H9 (cell line): ENCODE measurements at regions not wholly inside any gene's neighbourhood (a gene's known extent, or its start where the extent isn't known, plus 50 kb on each side); places are given as distances from the start of the nearest gene placed in this dataset.

Source experiments
- DNase-seq: peaks from one replicate; pipeline ENCODE4 v3.0.0-alpha.2; 2017
- H2AFZ ChIP-seq: one replicate; pipeline ENCODE4 v1.6.1; 2013; ENCODE audit warnings: mild to moderate bottlenecking, low read length, control low read depth, moderate library complexity
- H2AK5ac ChIP-seq: 2 replicates; pipeline ENCODE4 v1.6.1; 2013; ENCODE audit warnings: low read length, control low read depth, mixed read lengths; ENCODE audit not compliant: insufficient read length
- H2BK120ac ChIP-seq: one replicate; pipeline ENCODE4 v1.6.1; 2013; ENCODE audit warnings: low read depth, mild to moderate bottlenecking, low read length, control low read depth, inconsistent platforms; ENCODE audit not compliant: poor library complexity, severe bottlenecking
- H2BK12ac ChIP-seq: 2 replicates; pipeline ENCODE4 v1.6.1; 2013; ENCODE audit warnings: low read length, control low read depth, mixed read lengths, low read depth; ENCODE audit not compliant: insufficient read length
- H2BK15ac ChIP-seq: 2 replicates; pipeline ENCODE4 v1.6.1; 2013; ENCODE audit warnings: low read depth, low read length, control low read depth
- H2BK20ac ChIP-seq: one replicate; pipeline ENCODE4 v1.6.1; 2013; ENCODE audit warnings: low read depth, mild to moderate bottlenecking, low read length, control low read depth, inconsistent platforms; ENCODE audit not compliant: poor library complexity, severe bottlenecking
- H2BK5ac ChIP-seq: 2 replicates; pipeline ENCODE4 v1.6.1; 2013; ENCODE audit warnings: low read length, control low read depth, mixed read lengths; ENCODE audit not compliant: insufficient read length
- H3K14ac ChIP-seq: 2 replicates; pipeline ENCODE4 v1.6.1; 2013; ENCODE audit warnings: low read length, control low read depth; ENCODE audit not compliant: insufficient read depth
- H3K18ac ChIP-seq: 2 replicates; pipeline ENCODE4 v1.6.1; 2013; ENCODE audit warnings: low read depth, mild to moderate bottlenecking, mixed read lengths, low read length, control low read depth; ENCODE audit not compliant: insufficient read length
- H3K23ac ChIP-seq: 2 replicates; pipeline ENCODE4 v1.6.1; 2013; ENCODE audit warnings: low read length, control low read depth, mixed read lengths, low read depth; ENCODE audit not compliant: insufficient read length
- H3K23me2 ChIP-seq: 2 replicates; pipeline ENCODE4 v1.6.1; 2013; ENCODE audit warnings: low read depth, mild to moderate bottlenecking, mixed read lengths, low read length, control low read depth; ENCODE audit not compliant: insufficient read length, poor library complexity, severe bottlenecking
- H3K27ac ChIP-seq: 2 replicates; pipeline ENCODE4 v1.5.1; 2013; ENCODE audit warnings: low read length, control low read depth, mixed read lengths, low read depth; ENCODE audit not compliant: insufficient read length
- H3K27me3 ChIP-seq: 2 replicates; pipeline ENCODE4 v1.6.1; 2013; ENCODE audit warnings: low read length, control low read depth, inconsistent platforms; ENCODE audit not compliant: insufficient read depth
- H3K4ac ChIP-seq: 2 replicates; pipeline ENCODE4 v1.6.1; 2013; ENCODE audit warnings: low read depth, mild to moderate bottlenecking, control low read depth, inconsistent platforms, low read length, moderate library complexity
- H3K4me1 ChIP-seq: 2 replicates; pipeline ENCODE4 v1.6.1; 2013; ENCODE audit warnings: low read length, control low read depth, inconsistent platforms; ENCODE audit not compliant: insufficient read depth
- H3K4me2 ChIP-seq: 2 replicates; pipeline ENCODE4 v1.6.1; 2013; ENCODE audit warnings: low read length, control low read depth, mixed read lengths; ENCODE audit not compliant: insufficient read length, insufficient read depth
- H3K56ac ChIP-seq: 2 replicates; pipeline ENCODE4 v1.6.1; 2013; ENCODE audit warnings: low read depth, mild to moderate bottlenecking, mixed read lengths, low read length, control low read depth; ENCODE audit not compliant: insufficient read length
- H3K79me1 ChIP-seq: 2 replicates; pipeline ENCODE4 v1.6.1; 2013; ENCODE audit warnings: low read depth, mild to moderate bottlenecking, moderate library complexity, low read length, control low read depth, inconsistent platforms; ENCODE audit not compliant: insufficient read depth, poor library complexity, severe bottlenecking
- H3K79me2 ChIP-seq: 2 replicates; pipeline ENCODE4 v1.6.1; 2013; ENCODE audit warnings: low read length, control low read depth, inconsistent platforms; ENCODE audit not compliant: insufficient read depth
- H3K9ac ChIP-seq: 2 replicates; pipeline ENCODE4 v1.6.1; 2013; ENCODE audit warnings: low read length, control low read depth, mixed read lengths; ENCODE audit not compliant: insufficient read length; ENCODE audit errors: extremely low read depth
- H3K9me3 ChIP-seq: one replicate; pipeline ENCODE4 v1.6.1; 2013; ENCODE audit warnings: low read depth, low read length, inconsistent platforms; ENCODE audit not compliant: control insufficient read depth
- H3T11ph ChIP-seq: one replicate; pipeline ENCODE4 v1.6.1; 2013; ENCODE audit warnings: mild to moderate bottlenecking, low read length, control low read depth, inconsistent platforms
- H4K20me1 ChIP-seq: one replicate; pipeline ENCODE4 v1.6.1; 2013; ENCODE audit not compliant: control insufficient read depth, insufficient read length, insufficient read depth
- H4K5ac ChIP-seq: 2 replicates; pipeline ENCODE4 v1.6.1; 2013; ENCODE audit warnings: low read depth, mild to moderate bottlenecking, mixed read lengths, low read length, control low read depth; ENCODE audit not compliant: insufficient read length
- H4K8ac ChIP-seq: replicated peaks from 2 replicates; pipeline ENCODE4 v1.6.1; 2013; ENCODE audit warnings: low read length, control low read depth, mixed read lengths, low read depth; ENCODE audit not compliant: insufficient read length
- H4K91ac ChIP-seq: 2 replicates; pipeline ENCODE4 v1.6.1; 2013; ENCODE audit warnings: low read depth, mild to moderate bottlenecking, moderate library complexity, mixed read lengths, low read length, control low read depth; ENCODE audit not compliant: insufficient read length
- H3K27ac Mint-ChIP-seq, 3 experiments: 2 replicates in 2 of 3; 3 replicates in 1 of 3; pipeline ENCODE4 v1.8.0; 2020 to 2021; ENCODE audit warnings: mixed read lengths in 3 of 3, mild to moderate bottlenecking in 1 of 3, moderate library complexity in 1 of 3
- H3K27me3 Mint-ChIP-seq: 2 replicates; pipeline ENCODE4 v1.8.0; 2021; ENCODE audit warnings: low read depth, mild to moderate bottlenecking, moderate library complexity, mixed read lengths
- H3K36me3 Mint-ChIP-seq, 3 experiments: 2 replicates in 2 of 3; 3 replicates in 1 of 3; pipeline ENCODE4 v1.8.0; 2020 to 2021; ENCODE audit warnings: low read depth in 3 of 3, mixed read lengths in 3 of 3; ENCODE audit not compliant: insufficient read depth in 1 of 3
- H3K4me1 Mint-ChIP-seq, 2 experiments: 2 replicates each; pipeline ENCODE4 v1.8.0; 2020; ENCODE audit warnings: mixed read lengths in 2 of 2
- H3K4me3 Mint-ChIP-seq, 2 experiments: 2 replicates in 1 of 2; 3 replicates in 1 of 2; pipeline ENCODE4 v1.8.0; 2020 to 2021; ENCODE audit warnings: mild to moderate bottlenecking in 2 of 2, mixed read lengths in 2 of 2, moderate library complexity in 1 of 2
- H3K9me3 Mint-ChIP-seq, 2 experiments: 2 replicates in 1 of 2; 3 replicates in 1 of 2; pipeline ENCODE4 v1.8.0; 2020; ENCODE audit warnings: mild to moderate bottlenecking in 2 of 2, mixed read lengths in 2 of 2, moderate library complexity in 1 of 2
- WGBS: extraction: QIAGEN DNeasy Blood & Tissue Kit; methylation state at CpG from one replicate; pipeline ENCODE4 v1.1.7; 2013; ENCODE audit warnings: missing lambda C conversion rate, low lambda C conversion rate, mixed read lengths; ENCODE audit not compliant: insufficient read length; ENCODE audit errors: extremely low coverage; 5-methylcytosine and 5-hydroxymethylcytosine counted together
- TF ChIP-seq, protein P1 (sequence below): fragments of 200-600 bp; sonication (generic); conservative IDR thresholded peaks from 3 replicates; pipeline ENCODE4 v1.8.0; 2021; ENCODE audit warnings: antibody characterized with exemption, mild to moderate bottlenecking

DNA sequence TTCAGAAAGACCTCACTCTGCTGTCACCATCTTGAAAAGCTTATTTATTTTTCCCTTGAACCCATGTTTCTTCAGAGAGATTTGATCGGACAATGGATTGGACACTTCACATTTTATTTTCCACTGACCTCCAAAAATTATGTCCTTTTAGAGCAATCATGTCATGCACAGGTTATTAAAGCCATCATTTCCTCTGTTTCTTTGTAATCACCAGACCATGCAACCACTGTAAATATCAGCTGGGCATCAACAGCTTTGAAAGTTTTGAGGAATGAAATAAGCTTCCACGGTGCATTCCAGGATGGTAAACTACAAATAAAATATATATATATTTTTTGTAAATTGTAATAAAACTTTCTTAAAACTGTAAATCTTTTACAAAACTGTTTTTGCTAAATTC, 144.1 kb upstream of the ADAMTS5 start:
- H3K4ac ChIP-seq: no peak overlapping the region
- no peaks in the 10 kb centered on the region for H4K20me1 ChIP-seq
- no peaks in the 10 kb centered on the region for H3K27me3 ChIP-seq
- H3K14ac ChIP-seq: no peak overlapping the region
- peaks cover 4% of the 10 kb centered on the region; the same call in 1 of the 2 replicates for H3K4me1 ChIP-seq
- H3K79me2 ChIP-seq: no peaks in the 10 kb centered on the region
- no peak overlapping the region for H3K4me2 ChIP-seq
- H2BK20ac ChIP-seq: no peak overlapping the region
- Mint-ChIP-seq H3K4me3 (no peak overlapping the region), H3K27me3 (no peaks in the 10 kb centered on the region), H3K4me1 (peaks cover 2 to 6% of the 10 kb centered on the region in 2 experiments; a peak in 3 of 4 replicates), H3K9me3 (no peaks in the 10 kb centered on the region), H3K36me3 (no peaks in the 10 kb centered on the region; a peak in 1 of 7 replicates), H3K27ac (no peak overlapping the region)
- no peaks in the 10 kb centered on the region for H3K23me2 ChIP-seq
- no peaks in the 10 kb centered on the region for H3K9me3 ChIP-seq
- DNase-seq: no peak
- H2AK5ac ChIP-seq: no peak overlapping the region
- no peak overlapping the region for H3K56ac ChIP-seq
- no peak overlapping the region for H4K91ac ChIP-seq
- no peak overlapping the region for H3K27ac ChIP-seq
- WGBS: no CpG with 5 or more reads among the region's 2 CpGs
- no peak overlapping the region for H2BK5ac ChIP-seq
- H2BK15ac ChIP-seq: no peak overlapping the region
- H3K18ac ChIP-seq: no peak overlapping the region
- H2AFZ ChIP-seq: no peak overlapping the region
- H3K23ac ChIP-seq: no peak overlapping the region
- no peak overlapping the region for H3K9ac ChIP-seq
- TF ChIP-seq, protein P1, sequence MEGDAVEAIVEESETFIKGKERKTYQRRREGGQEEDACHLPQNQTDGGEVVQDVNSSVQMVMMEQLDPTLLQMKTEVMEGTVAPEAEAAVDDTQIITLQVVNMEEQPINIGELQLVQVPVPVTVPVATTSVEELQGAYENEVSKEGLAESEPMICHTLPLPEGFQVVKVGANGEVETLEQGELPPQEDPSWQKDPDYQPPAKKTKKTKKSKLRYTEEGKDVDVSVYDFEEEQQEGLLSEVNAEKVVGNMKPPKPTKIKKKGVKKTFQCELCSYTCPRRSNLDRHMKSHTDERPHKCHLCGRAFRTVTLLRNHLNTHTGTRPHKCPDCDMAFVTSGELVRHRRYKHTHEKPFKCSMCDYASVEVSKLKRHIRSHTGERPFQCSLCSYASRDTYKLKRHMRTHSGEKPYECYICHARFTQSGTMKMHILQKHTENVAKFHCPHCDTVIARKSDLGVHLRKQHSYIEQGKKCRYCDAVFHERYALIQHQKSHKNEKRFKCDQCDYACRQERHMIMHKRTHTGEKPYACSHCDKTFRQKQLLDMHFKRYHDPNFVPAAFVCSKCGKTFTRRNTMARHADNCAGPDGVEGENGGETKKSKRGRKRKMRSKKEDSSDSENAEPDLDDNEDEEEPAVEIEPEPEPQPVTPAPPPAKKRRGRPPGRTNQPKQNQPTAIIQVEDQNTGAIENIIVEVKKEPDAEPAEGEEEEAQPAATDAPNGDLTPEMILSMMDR: no peak
- H2BK120ac ChIP-seq: no peak overlapping the region
- H3K79me1 ChIP-seq: no peaks in the 10 kb centered on the region
- H3T11ph ChIP-seq: no peak overlapping the region
- no peak overlapping the region for H4K8ac ChIP-seq
- no peak overlapping the region for H4K5ac ChIP-seq
- H2BK12ac ChIP-seq: no peak overlapping the region
